HG03066 (cell line): ENCODE measurements at regions not wholly inside any gene's neighbourhood (a gene's known extent, or its start where the extent isn't known, plus 50 kb on each side); places are given as distances from the start of the nearest gene placed in this dataset.
"Not testable (repeated sequence)": the region's sequence is repeated elsewhere in the genome, so short reads cannot be mapped to it uniquely, and the experiment has no call there.

Experiments used
- ATAC-seq: cut with Tn5 transposase; IDR thresholded peaks from one replicate; pipeline ENCODE4 v1.9.1; 2021; ENCODE audit warnings: low read depth; ENCODE audit not compliant: unreplicated experiment

DNA sequence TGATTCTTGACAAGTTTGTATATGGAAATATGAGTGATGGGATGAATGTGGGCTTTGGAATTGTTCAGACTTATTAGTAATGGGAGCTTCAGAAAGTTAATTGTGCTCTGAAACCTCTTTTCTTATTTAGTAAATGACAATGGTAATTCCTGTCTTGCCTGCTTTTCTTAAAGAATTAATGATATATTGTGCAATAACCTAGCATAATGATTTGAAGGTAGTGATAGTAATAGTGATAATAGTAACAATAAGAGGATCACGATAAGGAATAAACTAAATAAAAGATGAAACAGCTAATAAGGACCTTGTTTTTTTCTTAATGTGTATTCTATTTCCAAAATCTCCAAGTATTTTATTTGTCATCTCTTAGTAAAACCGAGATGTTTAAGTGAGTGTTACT, 245.0 kb upstream of the CPHXL start:
- no peak for ATAC-seq

DNA sequence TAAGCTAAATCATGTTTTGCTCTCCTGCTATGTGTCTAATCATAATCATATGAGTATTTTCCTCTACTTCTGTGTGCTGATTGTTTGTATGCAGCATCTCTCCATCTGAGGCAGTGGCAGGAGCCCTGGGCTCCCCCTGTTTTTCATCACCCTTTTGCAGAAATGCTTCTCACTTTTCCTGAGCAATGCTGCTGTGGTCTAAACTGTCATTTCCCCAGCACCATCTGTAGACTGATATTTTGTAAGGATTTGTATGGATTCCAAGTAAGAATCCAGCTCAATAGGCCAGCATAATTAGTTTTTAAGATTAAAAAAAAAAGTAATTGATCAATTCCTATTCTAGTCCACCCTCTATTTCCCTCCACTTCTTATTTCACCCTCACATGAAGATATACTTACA, 257.0 kb upstream of the CPHXL start:
- no peak for ATAC-seq

DNA sequence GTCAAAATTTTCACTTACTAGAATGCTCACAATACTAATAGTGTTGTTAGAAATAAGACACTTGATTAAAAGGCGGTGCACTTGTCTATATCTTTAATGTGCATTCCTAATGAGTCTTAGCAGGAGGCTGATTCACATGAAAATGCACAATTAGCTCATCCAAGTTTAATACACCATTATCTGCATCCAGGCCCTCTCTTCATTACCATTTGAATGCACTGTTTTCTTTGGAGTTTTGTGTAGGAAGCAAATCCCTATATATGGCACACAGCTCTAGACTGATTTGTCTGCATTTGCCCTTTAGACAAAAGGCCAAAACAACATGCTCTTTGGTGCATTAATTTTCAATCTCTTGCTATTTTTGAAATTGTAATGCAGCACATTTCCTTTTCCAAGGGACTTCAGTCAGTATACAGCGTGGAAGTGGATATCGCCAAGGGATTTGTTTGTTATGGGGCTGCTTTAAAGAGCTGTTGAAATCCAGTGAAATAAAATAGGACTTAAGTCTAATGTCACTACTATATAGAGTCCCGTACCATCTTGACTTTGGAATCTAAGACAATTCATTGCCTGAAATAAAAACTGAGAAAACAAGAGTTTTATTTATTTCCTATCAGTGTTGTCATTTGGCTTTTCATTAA, 257.6 kb upstream of the CPHXL start:
- ATAC-seq = no peak

DNA sequence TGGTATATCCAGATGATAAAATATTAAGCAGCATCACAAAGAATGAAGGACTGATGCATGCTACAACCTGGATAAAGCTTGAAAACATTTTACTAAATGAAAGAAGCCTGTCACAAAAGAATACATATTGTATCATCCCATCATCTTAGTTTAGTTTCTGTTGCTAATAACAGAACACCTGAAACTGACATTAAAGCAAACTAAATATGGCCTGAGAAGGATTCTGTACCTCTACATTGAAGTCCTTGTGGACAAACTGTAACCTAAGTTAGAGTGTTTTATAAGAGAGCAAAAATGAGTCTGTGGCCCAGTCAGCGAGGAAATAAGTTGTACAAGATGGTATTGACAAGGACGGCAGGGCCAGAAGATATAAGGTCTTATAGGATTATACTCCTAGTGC, 261.0 kb upstream of the CPHXL start:
- no peak for ATAC-seq

DNA sequence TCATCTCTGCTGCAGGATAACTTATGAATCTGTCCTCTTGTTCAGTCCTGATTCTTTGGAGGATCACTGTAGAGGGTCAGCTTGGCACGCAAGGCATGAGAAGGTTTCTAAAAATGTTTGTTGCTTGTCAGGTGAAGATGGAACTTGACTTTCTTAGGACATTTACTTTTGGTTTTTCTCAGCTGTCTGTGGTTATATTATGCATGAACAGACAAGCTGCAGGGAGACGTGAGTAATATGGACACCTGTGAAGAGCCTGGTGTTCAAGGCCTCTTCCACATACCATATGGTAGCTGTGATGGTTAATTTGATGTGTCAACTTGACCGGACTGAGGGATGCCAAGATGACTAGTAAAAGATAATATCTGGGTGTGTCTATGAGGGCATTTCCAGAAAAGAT, 270.2 kb upstream of the CPHXL start:
- no peak for ATAC-seq

DNA sequence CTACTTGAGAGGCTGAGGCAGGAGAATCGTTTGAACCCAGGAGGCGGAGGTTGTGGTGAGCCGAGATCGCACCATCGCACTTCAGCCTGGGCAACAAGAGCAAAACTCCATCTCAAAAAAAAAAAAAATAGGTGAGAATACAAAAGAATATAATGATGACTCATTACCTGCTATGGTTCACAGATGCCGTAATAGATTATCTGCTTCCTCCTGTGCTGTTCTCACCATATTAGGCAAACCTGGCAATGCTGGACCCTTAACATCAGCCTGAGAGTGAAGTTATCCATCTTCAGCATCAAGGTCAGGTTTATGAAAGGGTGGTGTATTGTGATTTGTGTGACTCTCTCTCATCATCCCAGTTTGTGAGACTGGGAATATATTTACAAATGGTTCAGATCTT, 271.3 kb upstream of the CPHXL start:
- no peak for ATAC-seq

DNA sequence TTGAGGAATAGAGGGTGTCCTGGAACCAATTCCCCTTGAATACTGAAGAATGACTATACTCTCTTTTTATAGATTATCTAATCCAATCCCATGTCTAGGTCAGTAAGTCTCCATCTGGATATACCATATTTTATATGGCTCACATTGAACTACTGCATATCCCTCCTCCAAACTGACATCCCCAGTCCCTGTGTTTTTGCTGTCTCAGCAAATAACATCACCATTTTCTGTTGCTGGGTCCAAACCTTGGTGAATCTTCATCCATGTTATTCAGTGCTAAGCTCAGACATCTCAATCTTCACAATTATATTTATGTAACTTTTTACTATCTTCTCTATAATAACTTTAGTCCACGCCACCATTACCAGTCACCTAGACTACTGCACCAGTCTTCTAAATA, 269.6 kb upstream of the CNTNAP4 start:
- no peak for ATAC-seq

DNA sequence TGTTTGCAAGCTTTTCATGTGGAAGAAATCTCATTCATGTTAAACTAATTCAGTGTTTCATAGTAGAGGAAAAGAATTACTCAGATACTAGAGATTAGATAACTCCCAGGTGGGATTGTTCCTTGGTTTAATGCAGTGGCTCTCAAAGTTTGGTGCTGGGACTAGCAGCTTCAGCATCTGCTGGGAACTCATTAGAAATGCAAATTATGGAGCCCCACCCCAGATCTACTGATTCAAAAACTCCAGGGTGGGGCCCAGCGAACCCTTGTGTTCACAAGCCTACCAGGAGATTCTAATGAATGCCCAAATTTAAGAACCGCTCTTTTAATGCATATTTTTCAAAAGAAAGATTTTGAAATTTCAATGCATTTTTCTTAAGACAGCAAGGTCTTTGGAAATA, 253.4 kb upstream of the CNTNAP4 start:
- ATAC-seq = no peak

DNA sequence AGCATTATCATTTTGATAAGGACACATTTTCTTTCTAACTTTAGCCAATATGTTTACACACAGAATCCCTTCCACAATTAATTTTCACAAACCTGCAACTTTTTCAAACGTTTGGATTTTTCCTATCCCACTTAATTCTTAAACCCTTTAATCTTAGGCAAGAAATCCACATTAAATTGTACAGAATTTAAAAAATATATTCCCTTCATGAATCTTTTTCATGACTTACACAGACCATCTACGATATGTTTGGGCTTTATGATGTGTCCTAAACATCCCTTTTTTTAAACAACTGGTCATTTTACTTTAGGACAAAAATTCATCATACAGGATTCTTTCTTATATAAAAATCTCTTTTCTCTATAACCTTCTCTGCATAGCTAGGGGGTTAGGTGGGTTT, 241.5 kb upstream of the CNTNAP4 start:
- ATAC-seq = no peak

DNA sequence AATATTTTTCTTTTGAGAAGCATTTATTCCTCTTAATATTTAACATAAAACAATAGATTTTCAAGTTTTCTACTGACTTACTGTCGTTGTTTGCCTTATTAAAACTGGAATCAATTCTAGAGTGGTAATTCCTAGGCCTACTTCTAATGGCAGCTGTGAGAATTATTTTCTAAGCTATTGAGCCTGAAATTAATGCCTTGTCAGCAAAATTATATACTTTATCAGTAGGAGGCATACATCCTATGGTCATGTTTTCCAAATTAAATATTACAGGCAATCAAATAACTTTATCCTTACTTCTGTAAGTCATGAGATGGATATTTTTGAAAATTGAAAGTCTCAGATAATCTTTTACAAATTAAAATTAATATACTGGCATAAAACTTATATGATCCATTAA, 239.1 kb upstream of the CNTNAP4 start:
- no peak for ATAC-seq

DNA sequence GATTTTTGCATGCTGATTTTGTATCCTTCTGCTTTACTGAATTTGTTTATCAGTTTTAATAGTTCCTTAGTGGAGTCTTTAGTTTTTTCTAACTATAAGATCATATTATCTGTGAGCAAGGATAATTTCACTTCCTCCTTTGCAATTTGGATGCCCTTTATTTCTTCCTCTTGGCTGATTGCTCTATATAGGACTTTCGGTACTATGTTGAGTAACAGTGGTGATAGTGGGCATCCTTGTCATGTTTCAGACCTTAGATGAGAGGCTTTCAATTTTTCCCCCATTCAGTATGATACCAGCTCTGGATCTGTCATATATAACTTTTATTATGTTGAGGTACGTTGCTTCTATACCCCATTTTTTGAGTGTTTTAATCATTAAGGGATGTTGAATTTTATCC, 224.5 kb upstream of the CNTNAP4 start:
- no peak for ATAC-seq

DNA sequence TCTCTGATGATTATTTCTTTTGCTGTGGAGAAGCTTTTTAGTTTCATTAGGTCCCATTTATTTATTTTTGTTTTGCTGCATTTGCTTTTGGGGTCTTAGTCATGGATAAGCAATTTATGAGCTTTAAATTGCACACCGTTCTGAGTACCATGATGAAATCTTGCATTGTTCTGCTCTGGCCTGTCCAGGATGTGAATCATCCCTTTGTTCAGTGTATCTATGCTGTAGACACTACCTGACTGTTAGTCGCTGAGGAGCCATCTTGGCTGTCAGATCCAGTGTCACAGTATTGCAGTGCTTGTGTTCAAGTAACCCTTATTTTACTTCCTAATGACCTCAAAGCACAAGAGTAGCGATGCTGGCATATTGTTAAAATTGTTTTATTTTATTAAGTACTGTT, 218.0 kb upstream of the CNTNAP4 start:
- no peak for ATAC-seq

DNA sequence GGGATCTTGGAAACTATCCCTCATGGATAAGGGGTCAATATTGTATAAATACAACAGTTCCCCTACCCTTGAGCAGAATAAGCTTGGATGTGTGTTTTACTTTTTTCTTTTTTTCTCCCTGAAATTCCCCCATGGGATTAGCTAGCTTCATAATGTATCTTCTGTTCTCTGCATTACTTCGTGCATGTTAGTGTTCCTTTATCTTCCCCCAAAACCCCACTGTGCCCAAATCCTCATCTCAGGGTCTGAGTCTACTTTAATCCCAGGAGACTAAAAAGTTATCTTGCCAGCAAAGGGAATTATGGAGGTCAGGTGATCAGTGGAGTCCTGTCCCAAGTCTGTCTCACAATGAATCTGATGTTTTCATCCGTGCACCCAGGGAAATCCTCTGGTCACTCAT, 217.5 kb upstream of the CNTNAP4 start:
- no peak for ATAC-seq

DNA sequence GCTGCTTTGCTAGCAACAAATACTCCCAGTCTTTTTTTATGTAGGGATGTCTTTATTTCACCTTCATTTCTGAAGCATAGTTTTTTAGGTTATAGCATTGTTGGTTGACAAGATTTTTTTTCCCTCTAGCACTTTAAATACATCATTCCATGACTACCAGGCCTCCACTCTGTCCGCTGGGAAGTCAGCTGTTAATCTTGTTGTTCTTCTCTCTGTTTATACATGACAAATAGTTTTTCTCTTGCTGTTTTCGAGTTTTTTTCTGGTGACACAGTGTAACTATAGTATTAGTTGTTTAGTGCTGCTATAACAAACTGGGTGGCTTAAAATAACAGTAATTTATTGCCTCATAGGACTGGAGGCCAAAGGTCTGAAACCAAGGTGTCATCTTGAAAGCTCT, 205.5 kb upstream of the CNTNAP4 start:
- no peak for ATAC-seq

DNA sequence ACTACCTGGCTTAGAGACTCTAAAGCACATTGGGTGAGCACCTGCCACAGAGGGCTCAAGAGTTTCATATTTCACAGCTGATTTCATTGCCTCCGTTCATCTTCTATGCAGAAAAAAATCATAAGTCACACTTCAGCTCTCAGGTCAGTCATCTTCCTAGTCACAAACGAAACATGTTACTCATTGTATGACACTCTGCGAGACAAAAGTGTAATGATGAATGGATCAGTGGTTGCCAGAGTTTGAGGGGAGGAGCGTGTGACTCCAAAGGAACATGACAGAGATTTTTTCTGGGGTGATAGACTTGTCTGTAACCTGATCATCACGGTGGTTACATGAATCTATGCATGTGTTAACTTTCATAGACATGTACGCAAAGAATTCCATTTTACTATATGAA, 195.2 kb upstream of the CNTNAP4 start:
- no peak for ATAC-seq

DNA sequence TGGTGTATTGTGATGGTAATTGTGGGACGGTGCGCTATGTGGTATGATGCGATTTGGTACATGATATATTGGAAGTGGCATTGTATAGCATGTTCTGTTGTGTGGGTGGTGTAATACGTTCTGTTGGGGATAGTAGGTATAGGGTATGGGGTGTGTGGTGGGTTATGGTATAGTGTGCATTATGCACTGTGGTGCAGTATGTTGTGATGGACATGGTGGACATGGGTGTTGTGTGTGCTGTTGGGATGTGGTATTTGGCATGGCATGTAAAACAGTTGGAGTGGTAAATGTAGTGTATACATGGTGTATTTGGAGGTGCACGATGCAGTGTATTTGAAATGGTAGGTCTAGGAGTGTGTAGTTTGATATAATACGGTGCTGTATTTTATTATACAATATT, 170.6 kb upstream of the CNTNAP4 start:
- no peak for ATAC-seq

DNA sequence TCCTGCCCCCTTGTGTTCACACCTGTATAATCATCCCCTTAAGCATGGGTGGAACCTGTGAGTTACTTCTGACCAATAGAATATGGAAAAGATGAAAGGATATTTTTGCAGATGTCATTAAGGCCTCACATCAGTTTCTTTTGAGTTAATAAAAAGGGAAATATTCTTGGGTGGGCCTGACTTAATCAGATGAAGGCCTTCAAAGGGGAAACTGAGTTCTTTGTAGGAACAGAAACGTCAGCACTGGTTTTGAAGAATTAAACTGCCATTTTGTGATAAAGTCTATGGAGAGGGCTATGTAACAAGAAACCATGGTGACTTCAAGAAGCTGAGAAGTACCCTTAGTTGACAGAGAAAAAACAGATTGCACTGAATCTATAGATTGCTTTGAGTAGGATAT, 168.7 kb upstream of the CNTNAP4 start:
- ATAC-seq = no peak

DNA sequence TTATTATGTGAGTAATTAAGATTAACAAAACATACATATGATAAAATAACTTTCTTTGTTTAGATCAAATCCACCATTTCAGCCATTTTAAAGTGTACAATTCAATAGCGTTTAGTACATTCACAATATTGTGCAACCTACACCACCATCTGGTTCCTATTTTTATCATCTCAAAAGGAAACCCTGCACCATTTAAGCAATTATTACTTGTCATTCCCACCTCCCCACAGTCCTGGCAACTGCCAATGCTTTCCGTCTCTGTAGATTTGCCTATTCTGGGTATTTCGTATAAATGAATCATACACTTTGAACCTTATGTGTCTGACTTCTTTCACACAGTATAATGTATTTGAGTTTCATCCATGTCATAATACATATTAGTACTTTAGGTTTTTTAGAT, 162.5 kb upstream of the CNTNAP4 start:
- no peak for ATAC-seq

DNA sequence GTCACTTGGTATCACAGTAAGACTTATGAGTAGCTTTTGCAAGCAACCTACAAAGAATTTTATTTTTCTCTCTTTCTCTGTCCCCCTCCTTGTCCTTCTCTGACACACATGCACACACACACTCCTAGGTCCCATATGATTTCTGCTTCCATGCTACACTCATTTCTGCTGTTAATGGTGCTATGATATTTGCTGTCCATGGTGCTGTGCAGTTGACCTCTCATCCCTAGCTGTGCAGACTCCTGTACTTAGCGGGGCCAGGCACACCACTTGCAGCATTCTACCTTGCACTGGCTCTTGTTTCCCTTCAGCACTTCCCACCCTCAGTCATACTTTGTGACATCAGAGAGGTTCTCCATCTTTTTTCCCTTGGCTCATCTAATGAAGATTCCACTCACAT, 158.9 kb upstream of the CNTNAP4 start:
- no peak for ATAC-seq

DNA sequence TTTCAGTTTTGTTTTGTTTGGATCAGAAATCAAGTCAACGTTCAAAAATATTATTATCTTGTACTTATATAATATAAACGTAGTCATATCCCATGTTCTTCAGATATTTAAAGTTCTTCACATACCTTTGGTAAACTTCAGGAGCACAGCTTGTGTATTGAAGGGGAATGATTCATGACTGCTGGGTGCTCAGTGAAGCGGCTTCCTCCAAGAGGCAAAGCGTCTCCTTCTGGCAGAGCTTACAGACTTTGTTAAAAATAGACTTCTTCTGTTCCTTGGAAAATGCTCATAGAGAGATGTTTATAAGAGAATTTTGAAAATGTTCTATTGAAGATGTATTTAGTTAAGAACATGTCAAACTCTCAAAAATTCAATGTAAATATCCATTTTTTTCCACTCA, 155.6 kb upstream of the CNTNAP4 start:
- no peak for ATAC-seq

DNA sequence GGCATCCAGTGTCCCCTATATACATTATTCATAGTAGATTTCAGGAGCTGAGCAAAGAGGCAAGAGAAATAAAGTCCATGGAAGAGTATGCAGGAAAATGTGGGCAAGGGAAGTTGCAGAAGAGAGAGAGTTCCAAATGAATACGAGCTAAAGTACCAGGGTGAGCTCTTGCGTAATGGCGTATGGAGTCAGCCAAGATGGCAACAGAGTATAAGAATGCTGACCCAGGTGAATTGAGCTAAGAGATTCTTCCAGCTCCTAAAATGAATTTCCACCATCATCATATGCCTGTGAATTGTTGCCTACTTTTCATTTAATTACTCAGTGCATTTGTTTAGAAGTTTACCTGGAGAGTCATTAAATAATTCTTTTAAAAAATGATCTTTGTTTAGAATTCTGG, 153.2 kb upstream of the CNTNAP4 start:
- ATAC-seq = no peak

DNA sequence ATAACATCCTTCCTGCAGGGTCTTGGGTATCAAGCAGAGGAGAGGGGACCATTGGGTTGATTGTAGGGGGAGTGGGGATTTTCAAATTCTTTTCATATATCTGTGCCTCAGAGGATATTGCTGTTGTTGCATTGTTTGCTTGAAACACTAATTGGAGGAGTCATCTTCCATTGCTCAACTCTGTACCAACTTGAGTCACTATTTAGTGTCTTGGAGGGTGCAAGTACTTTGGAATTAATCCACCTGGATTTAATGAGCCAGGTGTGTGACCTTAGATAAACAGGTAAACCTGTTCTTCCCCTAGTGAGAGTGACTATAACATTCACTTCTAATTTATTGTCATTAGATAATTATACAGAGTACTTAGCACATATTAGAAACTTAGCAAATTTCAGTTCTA, 151.3 kb upstream of the CNTNAP4 start:
- no peak for ATAC-seq

DNA sequence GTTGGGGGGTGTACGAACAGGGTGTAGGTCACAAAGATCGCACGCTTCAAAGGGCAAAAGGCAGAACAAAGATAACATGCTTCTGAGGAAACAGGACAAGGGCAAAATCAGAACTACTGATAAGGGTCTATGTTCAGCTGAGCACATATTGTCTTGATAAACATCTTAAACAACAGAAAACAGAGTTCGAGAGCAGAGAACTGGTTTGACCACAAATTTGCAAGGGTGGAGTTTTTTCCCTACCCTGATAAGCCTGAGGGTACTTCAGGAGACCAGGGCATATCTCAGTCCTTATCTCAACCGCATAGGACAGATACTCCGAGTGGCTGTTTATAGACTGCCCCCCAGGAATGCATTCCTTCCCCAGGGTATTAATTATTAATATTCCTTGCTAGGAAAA, 139.1 kb upstream of the CNTNAP4 start:
- not testable (repeated sequence) for ATAC-seq
